HepG2 (cell line): ENCODE measurements at regions not wholly inside any gene's neighbourhood (a gene's known extent, or its start where the extent isn't known, plus 50 kb on each side); places are given as distances from the start of the nearest gene placed in this dataset.

ENCODE experiments used
- MATR3 ChIP-seq: sonication (generic); formaldehyde crosslinking; IDR thresholded peaks from 2 replicates; pipeline ENCODE4 v1.4.0; 2020; ENCODE audit warnings: missing genetic modification reagents
- NAIF1 ChIP-seq: sonication (generic); formaldehyde crosslinking; IDR thresholded peaks from 2 replicates; pipeline ENCODE4 v1.5.0; 2020; ENCODE audit warnings: mild to moderate bottlenecking, missing genetic modification reagents, borderline replicate concordance
- SIN3A ChIP-seq: IDR thresholded peaks from 2 replicates; pipeline ENCODE4 v1.6.1; 2011; ENCODE audit warnings: low read depth, mild to moderate bottlenecking, control low read depth, low read length, borderline replicate concordance
- TCF7 ChIP-seq: sonication (generic); IDR thresholded peaks from 2 replicates; pipeline ENCODE4 v1.6.1; 2016; ENCODE audit warnings: antibody characterized with exemption, low read depth
- ZSCAN21 ChIP-seq: sonication (generic); formaldehyde crosslinking; IDR thresholded peaks from 2 replicates; pipeline ENCODE4 v1.8.0; 2022; ENCODE audit warnings: mild to moderate bottlenecking, missing genetic modification reagents, moderate library complexity, borderline replicate concordance
- TF ChIP-seq, protein P1 (sequence below): sonication (generic); formaldehyde crosslinking; IDR thresholded peaks from 2 replicates; pipeline ENCODE4 v1.5.1; 2020; ENCODE audit warnings: mild to moderate bottlenecking, missing genetic modification reagents

GRCh38 chr1:232207073-232207866 lies 422.7 kb downstream of the SIPA1L2 start:
- TF ChIP-seq SIN3A, result no peak
- TF ChIP-seq MATR3 (CRISPR knock-in tag), result no peak
- TF ChIP-seq, protein P1, sequence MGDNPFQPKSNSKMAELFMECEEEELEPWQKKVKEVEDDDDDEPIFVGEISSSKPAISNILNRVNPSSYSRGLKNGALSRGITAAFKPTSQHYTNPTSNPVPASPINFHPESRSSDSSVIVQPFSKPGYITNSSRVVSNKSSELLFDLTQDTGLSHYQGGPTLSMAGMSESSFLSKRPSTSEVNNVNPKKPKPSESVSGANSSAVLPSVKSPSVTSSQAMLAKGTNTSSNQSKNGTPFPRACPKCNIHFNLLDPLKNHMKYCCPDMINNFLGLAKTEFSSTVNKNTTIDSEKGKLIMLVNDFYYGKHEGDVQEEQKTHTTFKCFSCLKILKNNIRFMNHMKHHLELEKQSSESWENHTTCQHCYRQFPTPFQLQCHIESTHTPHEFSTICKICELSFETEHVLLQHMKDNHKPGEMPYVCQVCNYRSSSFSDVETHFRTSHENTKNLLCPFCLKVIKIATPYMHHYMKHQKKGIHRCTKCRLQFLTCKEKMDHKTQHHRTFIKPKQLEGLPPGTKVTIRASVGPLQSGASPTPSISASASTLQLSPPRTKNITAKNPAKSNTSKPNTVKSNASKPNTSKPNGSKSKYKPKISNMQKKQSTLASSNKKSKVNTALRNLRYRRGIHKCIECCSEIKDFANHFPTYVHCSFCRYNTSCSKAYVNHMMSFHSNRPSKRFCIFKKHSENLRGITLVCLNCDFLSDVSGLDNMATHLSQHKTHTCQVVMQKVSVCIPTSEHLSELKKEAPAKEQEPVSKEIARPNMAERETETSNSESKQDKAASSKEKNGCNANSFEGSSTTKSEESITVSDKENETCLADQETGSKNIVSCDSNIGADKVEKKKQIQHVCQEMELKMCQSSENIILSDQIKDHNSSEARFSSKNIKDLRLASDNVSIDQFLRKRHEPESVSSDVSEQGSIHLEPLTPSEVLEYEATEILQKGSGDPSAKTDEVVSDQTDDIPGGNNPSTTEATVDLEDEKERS (CRISPR knock-in tag), result no peak
- TF ChIP-seq ZSCAN21 (CRISPR knock-in tag), result no peak
- TF ChIP-seq TCF7, result no peak
- no peak for TF ChIP-seq NAIF1 (CRISPR knock-in tag)
